Neural cell (in vitro differentiated cells): ENCODE measurements at regions not wholly inside any gene's neighbourhood (a gene's known extent, or its start where the extent isn't known, plus 50 kb on each side); places are given as distances from the start of the nearest gene placed in this dataset.

Experiments used
- H2AFZ ChIP-seq: fragments of 200-600, 300-800 bp; sonication (generic), shearing (Covaris generic); 2 replicates; pipeline ENCODE4 v1.6.0; 2014; ENCODE audit warnings: low read depth, mild to moderate bottlenecking, antibody characterized with exemption, low read length, moderate library complexity
- H3F3A ChIP-seq: fragments of 200-600 bp; shearing (Covaris generic); 2 replicates; pipeline ENCODE4 v1.6.1; 2016; ENCODE audit warnings: mild to moderate bottlenecking, moderate library complexity, mixed read lengths, antibody characterized with exemption, low read length; ENCODE audit not compliant: insufficient read depth, poor library complexity, severe bottlenecking
- H3K27ac ChIP-seq: fragments of 200-600, 300-800 bp; sonication (generic), shearing (Covaris generic); 2 replicates; pipeline ENCODE4 v1.5.1; 2014; ENCODE audit warnings: mild to moderate bottlenecking, low read length, moderate library complexity
- H3K27me3 ChIP-seq: fragments of 300-800, 200-600 bp; sonication (generic), shearing (Covaris generic); 2 replicates; pipeline ENCODE4 v1.6.0; 2014; ENCODE audit warnings: mild to moderate bottlenecking, low read depth, low read length, moderate library complexity; ENCODE audit not compliant: insufficient read depth
- H3K36me3 ChIP-seq: fragments of 300-800, 200-600 bp; sonication (generic), shearing (Covaris generic); 2 replicates; pipeline ENCODE4 v1.5.1; 2014; ENCODE audit warnings: mild to moderate bottlenecking, antibody characterized with exemption, low read length, moderate library complexity; ENCODE audit not compliant: insufficient read depth
- H3K4me2 ChIP-seq: fragments of 300-800, 200-600 bp; sonication (generic), shearing (Covaris generic); 2 replicates; pipeline ENCODE4 v1.6.0; 2014; ENCODE audit warnings: mild to moderate bottlenecking, low read length
- H3K4me3 ChIP-seq: fragments of 300-800, 200-600 bp; sonication (generic), shearing (Covaris generic); 2 replicates; pipeline ENCODE4 v1.5.1; 2014; ENCODE audit warnings: mild to moderate bottlenecking, low read length, moderate library complexity
- H3K79me2 ChIP-seq: fragments of 200-600 bp; shearing (Covaris generic); replicated peaks from 2 replicates; pipeline ENCODE4 v1.6.0; 2014; ENCODE audit warnings: mild to moderate bottlenecking, low read length, moderate library complexity; ENCODE audit not compliant: insufficient read depth
- H3K9ac ChIP-seq: fragments of 300-800, 200-600 bp; sonication (generic), shearing (Covaris generic); 2 replicates; pipeline ENCODE4 v1.6.1; 2016; ENCODE audit warnings: mild to moderate bottlenecking, low read length, mixed read lengths
- H3K9me2 ChIP-seq: fragments of 200-600 bp; shearing (Covaris generic); 2 replicates; pipeline ENCODE4 v1.6.1; 2016; ENCODE audit warnings: mild to moderate bottlenecking, low read length, mixed read lengths; ENCODE audit not compliant: insufficient read depth
- H3K9me3 ChIP-seq: fragments of 200-600, 300-800 bp; sonication (generic), shearing (Covaris generic); 2 replicates; pipeline ENCODE4 v1.6.1; 2016; ENCODE audit warnings: mild to moderate bottlenecking, mixed run types, low read length, moderate library complexity, mixed read lengths
- H4K20me1 ChIP-seq: fragments of 200-600 bp; shearing (Covaris generic); 2 replicates; pipeline ENCODE4 v1.6.1; 2016; ENCODE audit warnings: mild to moderate bottlenecking, mixed run types; ENCODE audit not compliant: insufficient read depth
- EP300 ChIP-seq: fragments of 450-650 bp; conservative IDR thresholded peaks from 2 replicates; pipeline ENCODE4 v1.6.1; 2014; ENCODE audit warnings: antibody characterized with exemption, mild to moderate bottlenecking, moderate library complexity; ENCODE audit not compliant: poor library complexity, severe bottlenecking
- EZH2 ChIP-seq: fragments of 200-600, 300-800 bp; shearing (Covaris generic), sonication (generic); IDR thresholded peaks from 2 replicates; pipeline ENCODE4 v1.6.1; 2014; ENCODE audit warnings: antibody characterized with exemption, low read length, borderline replicate concordance, mild to moderate bottlenecking; ENCODE audit not compliant: insufficient read depth, poor library complexity, severe bottlenecking
- MXI1 ChIP-seq: fragments of 450-650 bp; conservative IDR thresholded peaks from 2 replicates; pipeline ENCODE4 v1.6.1; 2014; ENCODE audit warnings: antibody characterized with exemption, mild to moderate bottlenecking; ENCODE audit not compliant: poor library complexity, severe bottlenecking
- POLR2AphosphoS5 ChIP-seq: IDR thresholded peaks from 2 replicates; pipeline ENCODE4 v1.6.1; 2012
- RAD21 ChIP-seq: fragments of 450-650 bp; conservative IDR thresholded peaks from 2 replicates; pipeline ENCODE4 v1.6.1; 2014; ENCODE audit warnings: antibody characterized with exemption, mild to moderate bottlenecking, moderate library complexity
- SMC3 ChIP-seq: fragments of 450-650 bp; conservative IDR thresholded peaks from 2 replicates; pipeline ENCODE4 v1.6.1; 2014; ENCODE audit warnings: antibody characterized with exemption, mild to moderate bottlenecking, moderate library complexity; ENCODE audit not compliant: poor library complexity
- TAF1 ChIP-seq: IDR thresholded peaks from 2 replicates; pipeline ENCODE4 v1.6.1; 2012; ENCODE audit warnings: low read depth
- TF ChIP-seq, protein P1 (sequence below): fragments of 450-650 bp; IDR thresholded peaks from 2 replicates; pipeline ENCODE4 v1.5.1; 2014; ENCODE audit warnings: antibody characterized with exemption, mild to moderate bottlenecking, moderate library complexity; ENCODE audit not compliant: poor library complexity, severe bottlenecking
- TF ChIP-seq, protein P2 (sequence below): IDR thresholded peaks from 2 replicates; pipeline ENCODE4 v1.6.1; 2012; ENCODE audit warnings: borderline replicate concordance

DNA sequence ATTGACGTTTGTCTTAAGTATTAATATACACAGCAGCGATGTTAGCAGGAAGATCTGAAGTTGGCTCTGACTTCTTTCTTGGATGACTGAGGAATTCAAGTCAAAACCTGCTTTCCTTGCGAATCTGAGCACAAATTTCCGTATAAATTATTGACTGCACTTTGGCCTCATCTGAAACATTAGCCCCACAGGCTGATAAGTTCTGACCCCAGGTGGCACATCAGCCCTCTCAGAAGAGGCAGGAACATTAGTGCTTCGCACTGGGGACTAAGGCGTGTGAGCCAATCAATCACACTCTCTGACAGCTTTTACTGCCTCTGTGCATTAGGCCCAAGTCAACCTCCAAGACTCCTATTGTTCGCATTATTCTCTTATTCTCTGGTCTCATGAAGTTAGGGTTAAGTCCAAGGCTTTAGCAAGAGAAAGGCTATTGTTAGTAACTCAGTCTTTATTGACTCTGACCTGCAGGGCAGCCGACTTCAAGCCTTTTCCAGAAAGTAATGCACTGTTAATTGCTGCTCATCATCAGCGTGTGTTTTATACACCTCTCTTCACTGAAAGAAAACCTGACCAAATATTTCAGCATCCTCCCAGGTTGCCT lies 84.2 kb downstream of the ZNF608 start:
- Histone ChIP-seq H3K9me3 (no peaks in the 10 kb centered on the region), H3K4me3 (peak overlapping the region; percentile 44), H4K20me1 (no peaks in the 10 kb centered on the region), H3K9me2 (no peaks in the 10 kb centered on the region), H3F3A (no peaks in the 10 kb centered on the region), H3K9ac (peak overlapping the region; percentile 3), H3K4me2 (peak overlapping the region; percentile 12), H3K36me3 (no peaks in the 10 kb centered on the region), H3K79me2 (peaks cover 50% of the 10 kb centered on the region), H3K27me3 (no peaks in the 10 kb centered on the region), H2AFZ (no peak overlapping the region), H3K27ac (peak overlapping the region; percentile 68)
- TF ChIP-seq, protein P1, sequence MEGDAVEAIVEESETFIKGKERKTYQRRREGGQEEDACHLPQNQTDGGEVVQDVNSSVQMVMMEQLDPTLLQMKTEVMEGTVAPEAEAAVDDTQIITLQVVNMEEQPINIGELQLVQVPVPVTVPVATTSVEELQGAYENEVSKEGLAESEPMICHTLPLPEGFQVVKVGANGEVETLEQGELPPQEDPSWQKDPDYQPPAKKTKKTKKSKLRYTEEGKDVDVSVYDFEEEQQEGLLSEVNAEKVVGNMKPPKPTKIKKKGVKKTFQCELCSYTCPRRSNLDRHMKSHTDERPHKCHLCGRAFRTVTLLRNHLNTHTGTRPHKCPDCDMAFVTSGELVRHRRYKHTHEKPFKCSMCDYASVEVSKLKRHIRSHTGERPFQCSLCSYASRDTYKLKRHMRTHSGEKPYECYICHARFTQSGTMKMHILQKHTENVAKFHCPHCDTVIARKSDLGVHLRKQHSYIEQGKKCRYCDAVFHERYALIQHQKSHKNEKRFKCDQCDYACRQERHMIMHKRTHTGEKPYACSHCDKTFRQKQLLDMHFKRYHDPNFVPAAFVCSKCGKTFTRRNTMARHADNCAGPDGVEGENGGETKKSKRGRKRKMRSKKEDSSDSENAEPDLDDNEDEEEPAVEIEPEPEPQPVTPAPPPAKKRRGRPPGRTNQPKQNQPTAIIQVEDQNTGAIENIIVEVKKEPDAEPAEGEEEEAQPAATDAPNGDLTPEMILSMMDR = no peak
- no peak for TF ChIP-seq EZH2
- TF ChIP-seq TAF1 = no peak
- TF ChIP-seq SMC3 = peak; percentile 34
- TF ChIP-seq, protein P2, sequence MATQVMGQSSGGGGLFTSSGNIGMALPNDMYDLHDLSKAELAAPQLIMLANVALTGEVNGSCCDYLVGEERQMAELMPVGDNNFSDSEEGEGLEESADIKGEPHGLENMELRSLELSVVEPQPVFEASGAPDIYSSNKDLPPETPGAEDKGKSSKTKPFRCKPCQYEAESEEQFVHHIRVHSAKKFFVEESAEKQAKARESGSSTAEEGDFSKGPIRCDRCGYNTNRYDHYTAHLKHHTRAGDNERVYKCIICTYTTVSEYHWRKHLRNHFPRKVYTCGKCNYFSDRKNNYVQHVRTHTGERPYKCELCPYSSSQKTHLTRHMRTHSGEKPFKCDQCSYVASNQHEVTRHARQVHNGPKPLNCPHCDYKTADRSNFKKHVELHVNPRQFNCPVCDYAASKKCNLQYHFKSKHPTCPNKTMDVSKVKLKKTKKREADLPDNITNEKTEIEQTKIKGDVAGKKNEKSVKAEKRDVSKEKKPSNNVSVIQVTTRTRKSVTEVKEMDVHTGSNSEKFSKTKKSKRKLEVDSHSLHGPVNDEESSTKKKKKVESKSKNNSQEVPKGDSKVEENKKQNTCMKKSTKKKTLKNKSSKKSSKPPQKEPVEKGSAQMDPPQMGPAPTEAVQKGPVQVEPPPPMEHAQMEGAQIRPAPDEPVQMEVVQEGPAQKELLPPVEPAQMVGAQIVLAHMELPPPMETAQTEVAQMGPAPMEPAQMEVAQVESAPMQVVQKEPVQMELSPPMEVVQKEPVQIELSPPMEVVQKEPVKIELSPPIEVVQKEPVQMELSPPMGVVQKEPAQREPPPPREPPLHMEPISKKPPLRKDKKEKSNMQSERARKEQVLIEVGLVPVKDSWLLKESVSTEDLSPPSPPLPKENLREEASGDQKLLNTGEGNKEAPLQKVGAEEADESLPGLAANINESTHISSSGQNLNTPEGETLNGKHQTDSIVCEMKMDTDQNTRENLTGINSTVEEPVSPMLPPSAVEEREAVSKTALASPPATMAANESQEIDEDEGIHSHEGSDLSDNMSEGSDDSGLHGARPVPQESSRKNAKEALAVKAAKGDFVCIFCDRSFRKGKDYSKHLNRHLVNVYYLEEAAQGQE = peak; percentile 33
- peak; percentile 52 for TF ChIP-seq EP300
- peak; percentile 26 for TF ChIP-seq MXI1
- TF ChIP-seq RAD21 = peak; percentile 42
- peak; percentile 76 for TF ChIP-seq POLR2AphosphoS5

DNA sequence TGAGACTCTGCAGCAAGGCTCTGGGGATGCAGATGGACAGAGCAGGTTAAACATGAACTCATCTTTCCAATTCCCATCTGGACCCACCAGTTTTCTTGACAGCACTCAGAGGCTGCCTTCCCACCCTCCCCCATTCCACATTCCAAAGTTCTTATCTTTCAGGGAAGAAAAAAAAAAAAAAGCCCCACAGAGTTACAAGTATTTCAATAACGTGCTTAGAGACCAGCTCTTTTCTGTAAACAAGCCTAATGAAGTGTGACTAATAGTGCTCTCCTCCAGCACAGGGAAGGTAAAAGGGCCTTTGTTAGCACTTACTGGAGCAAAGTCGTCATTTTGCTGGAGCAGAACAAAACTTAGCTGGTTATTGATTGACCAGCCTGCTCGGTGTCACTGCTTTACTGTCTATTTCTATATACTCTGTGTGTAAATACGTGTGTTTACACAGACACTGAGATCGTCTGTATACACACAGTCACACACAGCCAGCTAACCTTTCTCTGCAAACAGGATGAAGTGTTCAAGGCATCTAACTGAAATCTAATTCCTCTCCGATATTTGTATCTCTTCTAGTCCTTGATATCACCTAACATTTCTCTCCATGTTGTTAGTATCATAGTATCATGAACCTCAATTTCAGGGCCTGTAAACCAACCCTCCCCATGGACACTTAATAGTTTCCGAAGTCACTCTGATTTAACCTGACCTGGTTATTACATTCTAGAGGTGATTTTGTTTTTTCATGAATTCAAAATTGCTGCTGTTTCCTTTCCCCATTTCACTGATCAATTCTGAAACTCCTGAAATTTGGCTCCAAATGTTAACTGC lies 84.9 kb downstream of the ZNF608 start:
- Histone ChIP-seq H3K27ac (peak overlapping the region; percentile 68), H3K79me2 (peaks cover 48% of the 10 kb centered on the region), H3K9ac (peak overlapping the region; percentile 38), H3K9me2 (no peaks in the 10 kb centered on the region), H3K4me2 (peak overlapping the region; percentile 6), H3K36me3 (no peaks in the 10 kb centered on the region), H3K4me3 (peak overlapping the region; percentile 44), H3K27me3 (no peaks in the 10 kb centered on the region), H4K20me1 (no peaks in the 10 kb centered on the region), H3K9me3 (no peaks in the 10 kb centered on the region), H2AFZ (no peak overlapping the region), H3F3A (no peaks in the 10 kb centered on the region)
- TF ChIP-seq, protein P2 = no peak
- no peak for TF ChIP-seq EP300
